ENCODE measurements at regions not wholly inside any gene's neighbourhood (a gene's known extent, or its start where the extent isn't known, plus 50 kb on each side); places are given as distances from the start of the nearest gene placed in this dataset.

DNA sequence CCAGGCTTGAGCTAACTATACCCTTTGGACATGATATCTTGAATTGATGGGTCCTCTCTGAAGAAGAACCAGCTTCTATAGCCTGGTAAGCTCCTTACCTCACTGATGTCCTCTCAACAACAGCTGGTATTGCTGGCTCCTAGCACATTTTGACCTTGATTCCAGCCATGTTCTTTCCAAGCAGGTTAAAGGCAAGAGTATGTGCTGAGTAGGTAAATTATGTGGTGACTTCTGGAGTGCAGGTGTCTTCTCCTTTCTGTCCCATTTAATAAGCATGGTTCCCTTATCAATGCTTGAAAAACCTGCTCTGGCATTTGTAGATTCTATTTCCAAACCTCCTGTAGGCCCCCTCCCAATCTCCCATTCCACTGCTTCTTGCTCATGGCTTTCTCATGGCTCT, 300.1 kb downstream of the UTP18 start:
- TF ChIP-seq POLR2AphosphoS5 (IDR thresholded peaks at IDR 0.05; ENCODE audit: low read depth, low read length): no peak
- no peak for TF ChIP-seq FOXP2 (optimal IDR thresholded peaks at IDR 0.05; ENCODE audit: borderline replicate concordance, extremely low read depth, extremely low read length, insufficient read depth)
